ENCODE measurements at regions not wholly inside any gene's neighbourhood (a gene's known extent, or its start where the extent isn't known, plus 50 kb on each side); places are given as distances from the start of the nearest gene placed in this dataset.

DNA sequence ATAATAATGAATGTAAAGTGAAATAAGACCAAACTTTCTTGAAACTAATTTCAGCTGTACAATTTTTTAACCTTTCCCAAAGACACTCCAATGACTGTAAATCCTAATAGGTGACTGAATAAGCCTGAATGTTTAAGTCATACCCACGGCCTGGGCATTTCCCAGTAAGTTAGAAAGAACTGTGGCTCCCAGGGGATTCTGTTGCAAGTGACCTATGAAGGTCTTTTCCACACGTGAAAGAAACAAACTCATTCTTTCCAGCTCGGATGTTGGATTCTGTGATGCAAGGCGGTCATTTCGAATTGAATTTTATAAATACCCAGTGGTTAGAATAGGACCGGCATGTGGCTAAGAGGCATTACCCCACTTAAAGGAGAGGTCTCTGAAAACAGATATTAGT, 1134.4 kb downstream of the GALC start:
- no peak overlapping the region for H3K4me3 ChIP-seq (ENCODE audit: low read depth in 1 of 2, low read length in 2 of 2)
- no peak overlapping the region for H3K9ac ChIP-seq (ENCODE audit: low read depth, low read length)
- no peak for DNase-seq
- no peaks in the 10 kb centered on the region for H3K4me1 ChIP-seq (ENCODE audit: insufficient read depth, low read length)
- no peak overlapping the region for H3K4me2 ChIP-seq (ENCODE audit: insufficient read depth, low read length)
- no peaks in the 10 kb centered on the region for H4K20me1 ChIP-seq (ENCODE audit: insufficient read depth, low read length)
- no peaks in the 10 kb centered on the region for H3K36me3 ChIP-seq (ENCODE audit: insufficient read depth, low read length)
- no peaks in the 10 kb centered on the region for H3K79me2 ChIP-seq (ENCODE audit: insufficient read depth, low read length)
- no peak for TF ChIP-seq EZH2 (IDR thresholded peaks at IDR 0.05; ENCODE audit: borderline replicate concordance, low read depth, low read length, severe bottlenecking)
- TF ChIP-seq, protein P1, sequence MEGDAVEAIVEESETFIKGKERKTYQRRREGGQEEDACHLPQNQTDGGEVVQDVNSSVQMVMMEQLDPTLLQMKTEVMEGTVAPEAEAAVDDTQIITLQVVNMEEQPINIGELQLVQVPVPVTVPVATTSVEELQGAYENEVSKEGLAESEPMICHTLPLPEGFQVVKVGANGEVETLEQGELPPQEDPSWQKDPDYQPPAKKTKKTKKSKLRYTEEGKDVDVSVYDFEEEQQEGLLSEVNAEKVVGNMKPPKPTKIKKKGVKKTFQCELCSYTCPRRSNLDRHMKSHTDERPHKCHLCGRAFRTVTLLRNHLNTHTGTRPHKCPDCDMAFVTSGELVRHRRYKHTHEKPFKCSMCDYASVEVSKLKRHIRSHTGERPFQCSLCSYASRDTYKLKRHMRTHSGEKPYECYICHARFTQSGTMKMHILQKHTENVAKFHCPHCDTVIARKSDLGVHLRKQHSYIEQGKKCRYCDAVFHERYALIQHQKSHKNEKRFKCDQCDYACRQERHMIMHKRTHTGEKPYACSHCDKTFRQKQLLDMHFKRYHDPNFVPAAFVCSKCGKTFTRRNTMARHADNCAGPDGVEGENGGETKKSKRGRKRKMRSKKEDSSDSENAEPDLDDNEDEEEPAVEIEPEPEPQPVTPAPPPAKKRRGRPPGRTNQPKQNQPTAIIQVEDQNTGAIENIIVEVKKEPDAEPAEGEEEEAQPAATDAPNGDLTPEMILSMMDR (IDR thresholded peaks at IDR 0.05; ENCODE audit: borderline replicate concordance, extremely low read depth, low read length, poor library complexity, severe bottlenecking) = no peak
- no peak for ATAC-seq (ENCODE audit: insufficient read depth, low read depth)
- no peak overlapping the region for H3K27ac ChIP-seq (ENCODE audit: low read length)
- H2AFZ ChIP-seq (ENCODE audit: low read depth, low read length) = no peak overlapping the region
- H3K9me3 ChIP-seq (ENCODE audit: insufficient read depth, low read length, severe bottlenecking) = no peaks in the 10 kb centered on the region
- no peaks in the 10 kb centered on the region for H3K27me3 ChIP-seq (ENCODE audit: insufficient read depth, low read length, poor library complexity)

DNA sequence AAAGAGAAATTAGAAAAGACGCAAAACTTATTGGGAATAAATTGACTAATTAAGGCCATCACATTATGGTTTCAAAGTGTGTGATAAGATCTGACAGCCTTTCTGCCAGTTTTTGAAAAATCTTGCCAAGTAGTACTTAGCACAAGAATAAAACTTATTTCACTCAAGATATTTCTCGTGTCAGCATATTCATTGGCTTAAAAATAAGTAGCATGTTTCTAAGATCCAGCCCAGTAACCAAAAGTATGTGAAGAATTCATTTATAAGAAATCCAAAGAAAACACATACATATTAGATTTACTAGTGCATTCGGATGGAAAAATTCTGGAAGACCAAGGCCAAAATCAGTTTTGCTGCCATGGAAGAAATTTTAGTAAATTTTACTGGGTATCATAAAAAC, 1135.0 kb downstream of the GALC start:
- no peak overlapping the region for H2AFZ ChIP-seq (ENCODE audit: low read depth, low read length)
- H3K4me3 ChIP-seq (ENCODE audit: low read depth in 1 of 2, low read length in 2 of 2) = no peak overlapping the region
- no peaks in the 10 kb centered on the region for H3K27me3 ChIP-seq (ENCODE audit: insufficient read depth, low read length, poor library complexity)
- ATAC-seq (ENCODE audit: insufficient read depth, low read depth) (no peak), DNase-seq (no peak)
- no peaks in the 10 kb centered on the region for H3K4me1 ChIP-seq (ENCODE audit: insufficient read depth, low read length)
- no peaks in the 10 kb centered on the region for H3K36me3 ChIP-seq (ENCODE audit: insufficient read depth, low read length)
- H3K79me2 ChIP-seq (ENCODE audit: insufficient read depth, low read length) = no peaks in the 10 kb centered on the region
- no peak for TF ChIP-seq EZH2 (IDR thresholded peaks at IDR 0.05; ENCODE audit: borderline replicate concordance, low read depth, low read length, severe bottlenecking)
- TF ChIP-seq, protein P1 (IDR thresholded peaks at IDR 0.05; ENCODE audit: borderline replicate concordance, extremely low read depth, low read length, poor library complexity, severe bottlenecking) = no peak
- no peaks in the 10 kb centered on the region for H4K20me1 ChIP-seq (ENCODE audit: insufficient read depth, low read length)
- H3K4me2 ChIP-seq (ENCODE audit: insufficient read depth, low read length) = no peak overlapping the region
- no peak overlapping the region for H3K27ac ChIP-seq (ENCODE audit: low read length)
- H3K9ac ChIP-seq (ENCODE audit: low read depth, low read length) = no peak overlapping the region
- no peaks in the 10 kb centered on the region for H3K9me3 ChIP-seq (ENCODE audit: insufficient read depth, low read length, severe bottlenecking)

DNA sequence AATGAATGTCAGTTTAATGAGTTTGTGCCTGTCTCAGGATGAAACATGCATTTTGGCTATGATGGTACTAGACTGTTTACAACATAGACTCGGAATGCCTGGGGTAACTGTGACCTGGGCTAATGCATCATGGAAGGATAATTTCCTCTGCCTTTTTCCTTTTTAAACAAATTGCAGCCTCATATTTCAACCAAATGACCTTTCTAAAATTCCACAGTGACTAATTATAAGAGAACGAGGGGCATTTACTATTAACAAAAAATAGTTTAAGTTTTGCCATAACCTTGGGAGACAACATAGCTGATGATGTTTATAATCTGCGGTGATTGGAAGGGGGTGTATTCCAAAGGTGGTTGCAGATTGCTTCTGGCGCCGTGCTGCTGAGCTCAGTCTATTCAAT, 1140.5 kb downstream of the GALC start:
- no peak for TF ChIP-seq EZH2 (IDR thresholded peaks at IDR 0.05; ENCODE audit: borderline replicate concordance, low read depth, low read length, severe bottlenecking)
- TF ChIP-seq, protein P1 (IDR thresholded peaks at IDR 0.05; ENCODE audit: borderline replicate concordance, extremely low read depth, low read length, poor library complexity, severe bottlenecking) = no peak
- no peaks in the 10 kb centered on the region for H4K20me1 ChIP-seq (ENCODE audit: insufficient read depth, low read length)
- no peak overlapping the region for H2AFZ ChIP-seq (ENCODE audit: low read depth, low read length)
- H3K4me2 ChIP-seq (ENCODE audit: insufficient read depth, low read length) = no peak overlapping the region
- DNase-seq (no peak), ATAC-seq (ENCODE audit: insufficient read depth, low read depth) (no peak)
- no peaks in the 10 kb centered on the region for H3K27me3 ChIP-seq (ENCODE audit: insufficient read depth, low read length, poor library complexity)
- H3K79me2 ChIP-seq (ENCODE audit: insufficient read depth, low read length) = no peaks in the 10 kb centered on the region
- no peaks in the 10 kb centered on the region for H3K9me3 ChIP-seq (ENCODE audit: insufficient read depth, low read length, severe bottlenecking)
- no peak overlapping the region for H3K9ac ChIP-seq (ENCODE audit: low read depth, low read length)
- no peaks in the 10 kb centered on the region for H3K36me3 ChIP-seq (ENCODE audit: insufficient read depth, low read length)
- H3K4me1 ChIP-seq (ENCODE audit: insufficient read depth, low read length) = no peaks in the 10 kb centered on the region
- H3K27ac ChIP-seq (ENCODE audit: low read length) = no peak overlapping the region
- H3K4me3 ChIP-seq (ENCODE audit: low read depth in 1 of 2, low read length in 2 of 2) = no peak overlapping the region

DNA sequence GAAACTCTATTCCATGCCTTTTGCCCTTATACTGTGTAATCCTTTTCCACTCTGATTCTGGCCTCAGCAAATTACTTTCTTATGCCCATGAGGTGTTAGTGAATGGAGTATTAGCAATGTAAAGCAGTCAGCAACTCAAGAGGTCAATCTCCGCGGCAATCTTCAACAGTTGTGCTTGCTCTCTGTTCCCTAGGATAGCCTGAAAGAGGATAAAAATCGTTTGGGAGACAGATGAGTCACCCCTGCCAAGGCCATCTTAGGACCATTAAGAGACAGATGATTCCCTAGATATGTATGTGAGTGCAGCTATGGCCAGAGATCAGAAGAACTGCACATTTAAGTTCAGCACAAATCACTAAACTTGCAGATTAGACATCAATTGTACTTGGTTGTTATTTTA, 1145.8 kb downstream of the GALC start:
- DNase-seq = no peak
- no peaks in the 10 kb centered on the region for H3K4me1 ChIP-seq (ENCODE audit: insufficient read depth, low read length)
- TF ChIP-seq EZH2 (IDR thresholded peaks at IDR 0.05; ENCODE audit: borderline replicate concordance, low read depth, low read length, severe bottlenecking) = no peak
- TF ChIP-seq, protein P1 (IDR thresholded peaks at IDR 0.05; ENCODE audit: borderline replicate concordance, extremely low read depth, low read length, poor library complexity, severe bottlenecking) = no peak
- no peaks in the 10 kb centered on the region for H4K20me1 ChIP-seq (ENCODE audit: insufficient read depth, low read length)
- no peak overlapping the region for H3K9ac ChIP-seq (ENCODE audit: low read depth, low read length)
- H3K4me2 ChIP-seq (ENCODE audit: insufficient read depth, low read length) = no peak overlapping the region
- H3K36me3 ChIP-seq (ENCODE audit: insufficient read depth, low read length) = no peaks in the 10 kb centered on the region
- H3K27me3 ChIP-seq (ENCODE audit: insufficient read depth, low read length, poor library complexity) = no peaks in the 10 kb centered on the region
- no peak for ATAC-seq (ENCODE audit: insufficient read depth, low read depth)
- H3K27ac ChIP-seq (ENCODE audit: low read length) = no peak overlapping the region
- no peak overlapping the region for H3K4me3 ChIP-seq (ENCODE audit: low read depth in 1 of 2, low read length in 2 of 2)
- H2AFZ ChIP-seq (ENCODE audit: low read depth, low read length) = no peak overlapping the region
- H3K79me2 ChIP-seq (ENCODE audit: insufficient read depth, low read length) = no peaks in the 10 kb centered on the region
- no peaks in the 10 kb centered on the region for H3K9me3 ChIP-seq (ENCODE audit: insufficient read depth, low read length, severe bottlenecking)
